ENCODE measurements at regions not wholly inside any gene's neighbourhood (a gene's known extent, or its start where the extent isn't known, plus 50 kb on each side); places are given as distances from the start of the nearest gene placed in this dataset.

DNA sequence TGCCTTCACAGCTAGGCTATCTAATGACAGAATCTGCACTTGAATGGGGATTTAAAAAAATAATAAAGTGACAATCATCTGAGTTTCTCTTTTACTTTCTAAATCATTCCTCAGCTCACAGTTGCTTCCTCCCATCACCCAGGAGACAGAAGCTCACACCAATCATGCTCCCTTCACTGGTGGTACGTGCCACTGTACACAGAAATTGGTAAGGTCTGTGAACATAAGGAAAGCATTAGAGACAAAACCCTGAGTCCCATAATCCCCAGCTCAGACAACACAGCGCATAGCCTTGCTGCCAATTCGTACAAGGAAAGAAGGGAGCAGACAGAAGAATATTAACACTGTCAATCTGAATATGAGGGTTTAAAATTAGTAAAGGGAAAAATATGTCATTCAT is 133.1 kb downstream of the IDS start:
- no peak for DNase-seq (ENCODE audit: low read depth)
- Histone ChIP-seq H3K4me3 (ENCODE audit: low read depth, low read length) (no peak overlapping the region), H3K36me3 (ENCODE audit: control insufficient read depth, insufficient read depth, low read length) (no peaks in the 10 kb centered on the region), H3K27me3 (ENCODE audit: control insufficient read depth, insufficient read depth, low read length) (no peaks in the 10 kb centered on the region)
- FAIRE-seq = no peak
- TF ChIP-seq, protein P1, sequence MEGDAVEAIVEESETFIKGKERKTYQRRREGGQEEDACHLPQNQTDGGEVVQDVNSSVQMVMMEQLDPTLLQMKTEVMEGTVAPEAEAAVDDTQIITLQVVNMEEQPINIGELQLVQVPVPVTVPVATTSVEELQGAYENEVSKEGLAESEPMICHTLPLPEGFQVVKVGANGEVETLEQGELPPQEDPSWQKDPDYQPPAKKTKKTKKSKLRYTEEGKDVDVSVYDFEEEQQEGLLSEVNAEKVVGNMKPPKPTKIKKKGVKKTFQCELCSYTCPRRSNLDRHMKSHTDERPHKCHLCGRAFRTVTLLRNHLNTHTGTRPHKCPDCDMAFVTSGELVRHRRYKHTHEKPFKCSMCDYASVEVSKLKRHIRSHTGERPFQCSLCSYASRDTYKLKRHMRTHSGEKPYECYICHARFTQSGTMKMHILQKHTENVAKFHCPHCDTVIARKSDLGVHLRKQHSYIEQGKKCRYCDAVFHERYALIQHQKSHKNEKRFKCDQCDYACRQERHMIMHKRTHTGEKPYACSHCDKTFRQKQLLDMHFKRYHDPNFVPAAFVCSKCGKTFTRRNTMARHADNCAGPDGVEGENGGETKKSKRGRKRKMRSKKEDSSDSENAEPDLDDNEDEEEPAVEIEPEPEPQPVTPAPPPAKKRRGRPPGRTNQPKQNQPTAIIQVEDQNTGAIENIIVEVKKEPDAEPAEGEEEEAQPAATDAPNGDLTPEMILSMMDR (IDR thresholded peaks at IDR 0.05; ENCODE audit: insufficient read depth, low read length, severe bottlenecking) = no peak

GRCh38 chrX:149370097-149370496 is 135.0 kb downstream of the IDS start:
- TF ChIP-seq, protein P1 (IDR thresholded peaks at IDR 0.05; ENCODE audit: insufficient read depth, low read length, severe bottlenecking) = no peak
- Histone ChIP-seq H3K27me3 (ENCODE audit: control insufficient read depth, insufficient read depth, low read length) (no peaks in the 10 kb centered on the region), H3K4me3 (ENCODE audit: low read depth, low read length) (no peak overlapping the region), H3K36me3 (ENCODE audit: control insufficient read depth, insufficient read depth, low read length) (no peaks in the 10 kb centered on the region)
- FAIRE-seq = no peak
- DNase-seq (ENCODE audit: low read depth) = no peak

DNA sequence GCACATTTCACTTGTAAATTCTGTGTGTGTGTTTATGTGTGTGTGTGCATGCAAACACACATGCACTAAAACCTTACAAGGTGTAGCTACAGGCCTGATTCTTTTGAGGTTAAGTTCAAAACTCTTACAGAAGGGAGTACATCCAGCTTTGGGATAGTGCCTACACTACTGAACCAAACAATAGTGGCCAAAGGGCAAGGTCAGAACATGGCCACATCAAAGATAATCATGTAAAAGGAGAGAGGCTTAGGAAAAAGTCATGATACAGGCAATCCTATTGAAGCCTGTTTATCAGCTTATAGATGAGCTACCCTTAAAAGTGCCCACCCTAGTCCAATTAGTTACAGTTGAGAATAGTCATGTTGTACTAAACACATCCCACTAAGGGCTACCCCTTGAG is 139.6 kb downstream of the IDS start:
- Histone ChIP-seq H3K27me3 (ENCODE audit: control insufficient read depth, insufficient read depth, low read length) (no peaks in the 10 kb centered on the region), H3K4me3 (ENCODE audit: low read depth, low read length) (no peak overlapping the region), H3K36me3 (ENCODE audit: control insufficient read depth, insufficient read depth, low read length) (no peaks in the 10 kb centered on the region)
- DNase-seq (ENCODE audit: low read depth) (no peak), FAIRE-seq (no peak)
- TF ChIP-seq, protein P1 (IDR thresholded peaks at IDR 0.05; ENCODE audit: insufficient read depth, low read length, severe bottlenecking) = no peak

DNA sequence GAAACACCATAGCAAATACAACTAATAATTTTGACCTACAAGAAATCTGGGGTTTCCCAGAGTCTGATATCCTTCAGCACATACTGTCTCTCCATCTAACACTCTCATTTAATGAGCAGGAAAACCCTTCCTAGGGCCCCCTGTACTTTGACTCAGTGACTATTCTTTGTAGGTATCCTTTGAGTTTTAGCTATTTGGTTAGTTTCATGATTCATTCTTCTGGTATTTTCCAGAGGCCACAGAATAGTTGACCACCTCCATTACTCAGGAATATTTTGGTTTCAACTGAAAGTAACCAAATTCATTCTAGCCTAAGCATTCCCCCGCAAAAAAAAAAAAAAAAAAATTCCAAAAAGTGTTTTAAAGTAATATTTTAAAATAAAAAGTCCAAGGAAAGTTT is 140.0 kb downstream of the IDS start:
- DNase-seq (ENCODE audit: low read depth) = peak; percentile 0
- H3K27me3 ChIP-seq (ENCODE audit: control insufficient read depth, insufficient read depth, low read length) = no peaks in the 10 kb centered on the region
- H3K36me3 ChIP-seq (ENCODE audit: control insufficient read depth, insufficient read depth, low read length) = no peaks in the 10 kb centered on the region
- TF ChIP-seq, protein P1 (IDR thresholded peaks at IDR 0.05; ENCODE audit: insufficient read depth, low read length, severe bottlenecking) = no peak
- no peak for FAIRE-seq
- H3K4me3 ChIP-seq (ENCODE audit: low read depth, low read length) = no peak overlapping the region

GRCh38 chrX:149363965-149364364 is 141.1 kb downstream of the IDS start:
- no peak overlapping the region for H3K4me3 ChIP-seq (ENCODE audit: low read depth, low read length)
- H3K27me3 ChIP-seq (ENCODE audit: control insufficient read depth, insufficient read depth, low read length) = no peaks in the 10 kb centered on the region
- FAIRE-seq (no peak), DNase-seq (ENCODE audit: low read depth) (no peak)
- no peaks in the 10 kb centered on the region for H3K36me3 ChIP-seq (ENCODE audit: control insufficient read depth, insufficient read depth, low read length)
- TF ChIP-seq, protein P1 (IDR thresholded peaks at IDR 0.05; ENCODE audit: insufficient read depth, low read length, severe bottlenecking) = no peak

- no peak overlapping the region for H3K4me3 ChIP-seq (ENCODE audit: low read depth, low read length)
- DNase-seq (ENCODE audit: low read depth) (no peak), FAIRE-seq (no peak)
- no peaks in the 10 kb centered on the region for H3K27me3 ChIP-seq (ENCODE audit: control insufficient read depth, insufficient read depth, low read length)
- TF ChIP-seq, protein P1 (IDR thresholded peaks at IDR 0.05; ENCODE audit: insufficient read depth, low read length, severe bottlenecking) = no peak
- H3K36me3 ChIP-seq (ENCODE audit: control insufficient read depth, insufficient read depth, low read length) = no peaks in the 10 kb centered on the region
These were observed 158.8 kb downstream of the IDS start for GRCh38 chrX:149346306-149346705.

Measured in bronchial epithelial cell (primary cell).